ENCODE measurements at regions not wholly inside any gene's neighbourhood (a gene's known extent, or its start where the extent isn't known, plus 50 kb on each side); places are given as distances from the start of the nearest gene placed in this dataset.

DNA sequence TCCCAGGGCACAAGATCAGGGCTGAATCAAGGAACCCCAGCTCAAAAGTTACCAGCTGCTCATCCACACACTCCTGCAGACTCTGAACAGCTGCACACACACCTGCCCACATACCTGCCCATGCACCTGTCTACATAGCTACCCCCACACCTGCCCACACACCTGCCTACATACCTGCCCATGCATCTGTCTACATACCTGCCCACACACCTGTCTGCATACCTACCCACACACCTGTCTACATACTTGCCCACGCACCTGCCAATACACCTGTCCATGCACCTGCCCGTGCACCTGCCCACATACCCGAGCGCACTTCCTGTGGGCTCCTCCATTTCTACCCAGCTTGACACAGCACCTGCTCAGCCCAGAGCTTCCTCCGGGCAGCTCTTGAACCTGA is 122.8 kb upstream of the AGAP1 start:
- no peak for DNase-seq

DNA sequence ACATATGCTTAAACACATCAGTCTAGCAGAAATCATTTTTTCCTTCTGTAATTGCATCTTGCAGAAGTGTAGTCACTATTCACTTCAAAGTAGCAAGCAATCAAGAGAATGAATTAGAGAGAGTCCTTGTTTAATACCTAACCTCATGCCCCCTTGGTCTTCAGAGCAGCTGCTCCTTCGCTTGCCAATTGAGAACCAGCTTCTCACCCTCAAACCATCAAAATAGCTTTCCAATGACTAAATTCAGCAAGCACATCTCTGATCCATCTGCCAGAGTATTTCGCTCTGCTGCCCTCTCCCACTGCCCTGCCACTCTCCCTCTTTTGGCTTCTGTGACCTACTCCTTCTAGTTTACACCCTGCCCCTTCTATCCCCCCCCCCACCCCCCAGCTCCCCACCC is 120.7 kb upstream of the AGAP1 start:
- no peak for DNase-seq

DNA sequence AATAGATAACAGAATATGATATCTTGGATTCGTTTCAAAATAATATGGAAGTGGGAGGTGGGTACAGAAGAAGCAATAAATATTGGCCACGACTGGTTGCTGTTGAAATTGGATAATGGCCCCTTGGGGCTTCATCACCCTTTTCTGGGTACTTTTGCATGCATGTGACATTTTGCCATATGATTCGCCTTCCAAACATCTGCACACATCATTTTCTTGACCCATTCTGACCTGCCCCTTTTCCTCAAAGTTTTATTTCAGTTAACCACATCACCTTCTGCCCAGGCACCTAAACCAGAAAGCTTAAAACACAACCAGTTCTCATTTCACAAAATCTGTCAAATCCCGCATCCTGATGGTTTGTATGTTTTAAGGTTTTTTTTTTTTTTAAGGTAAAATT is 116.7 kb upstream of the AGAP1 start:
- DNase-seq, result no peak

GRCh38 chr2:235378246-235378645 is 115.6 kb upstream of the AGAP1 start:
- no peak for DNase-seq

- no peak for DNase-seq
Observed at GRCh38 chr2:235378944-235379343, 114.9 kb upstream of the AGAP1 start.

- DNase-seq, result no peak
Observed at GRCh38 chr2:235381261-235381912, 112.5 kb upstream of the AGAP1 start.

DNA sequence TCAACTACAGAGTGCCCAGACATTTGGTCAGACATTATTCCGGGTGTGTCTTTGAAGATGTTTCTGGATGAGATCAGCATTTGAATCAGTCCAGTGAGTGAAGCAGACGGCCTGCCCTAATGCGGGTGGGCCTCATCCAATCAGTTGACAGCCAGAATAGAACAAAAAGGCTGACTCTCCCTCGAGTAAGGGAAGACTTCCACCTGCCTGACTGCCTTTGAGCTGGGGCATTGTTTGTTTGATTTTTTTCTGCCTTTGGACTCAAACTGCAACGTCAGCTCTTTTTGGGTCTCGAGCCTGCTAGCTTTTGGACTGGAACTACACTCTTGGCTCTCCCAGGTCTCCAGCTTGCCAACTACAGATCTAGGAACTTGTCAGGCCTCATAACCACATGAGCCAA is 111.7 kb upstream of the AGAP1 start:
- no peak for DNase-seq

DNA sequence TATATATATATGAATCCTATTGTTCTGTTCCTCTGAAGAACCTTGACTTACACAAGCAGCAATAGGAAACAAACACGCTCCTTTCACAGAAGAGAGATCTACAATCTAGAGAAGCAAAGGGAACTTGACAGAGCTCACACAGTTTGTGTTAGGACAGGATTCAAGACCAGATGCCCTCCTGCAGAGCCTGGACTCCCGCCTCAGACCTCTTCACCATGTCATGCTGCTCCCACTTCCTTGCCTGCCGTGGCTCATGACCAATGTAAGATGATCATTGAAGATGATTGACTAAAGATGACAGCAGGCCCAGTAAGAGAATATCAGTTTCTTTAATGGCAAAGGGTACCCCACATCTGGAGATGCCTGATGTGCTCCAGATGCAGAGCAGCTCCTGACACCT is 111.2 kb upstream of the AGAP1 start:
- DNase-seq, result no peak

- no peak for DNase-seq
Observed at GRCh38 chr2:235383272-235383843, 110.5 kb upstream of the AGAP1 start.

GRCh38 chr2:235384624-235385023 is 109.2 kb upstream of the AGAP1 start:
- DNase-seq, result no peak

- DNase-seq, result no peak
Observed at GRCh38 chr2:235389626-235390025, 104.2 kb upstream of the AGAP1 start.

DNA sequence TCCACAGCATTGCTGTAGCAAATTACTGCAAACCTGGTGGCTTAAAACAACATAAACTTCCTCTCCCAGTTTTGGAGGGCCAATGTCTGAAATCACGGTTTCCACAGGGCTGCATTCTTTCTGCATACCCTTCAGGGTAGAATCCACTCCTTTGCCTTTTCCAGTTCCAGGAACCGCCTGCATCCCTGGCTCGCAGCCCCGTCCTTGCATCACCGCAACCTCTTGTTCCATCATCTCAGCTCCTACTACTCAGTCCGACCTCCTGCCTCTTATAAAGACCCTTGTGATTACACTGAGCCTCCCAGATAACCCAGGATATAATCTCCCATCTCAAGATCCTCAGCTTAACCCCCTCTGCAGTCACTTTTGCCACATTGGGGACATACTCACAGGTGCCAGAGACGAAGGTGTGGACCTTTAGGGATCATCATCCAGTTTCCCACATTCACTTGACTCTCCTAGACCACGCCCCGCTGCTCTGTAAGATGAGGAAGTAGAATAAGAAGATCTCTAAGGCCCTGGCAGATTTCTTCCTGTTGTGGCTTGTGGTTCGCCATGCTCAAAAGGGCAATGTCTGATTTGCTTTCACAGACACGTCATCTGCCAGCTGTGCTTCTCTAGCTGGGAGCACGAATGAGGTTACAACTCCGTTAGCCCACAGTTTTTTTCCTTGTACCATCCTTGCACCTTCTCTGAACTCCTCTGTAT is 103.6 kb upstream of the AGAP1 start:
- DNase-seq, result peak; percentile 20

GRCh38 chr2:235390816-235391194 is 103.0 kb upstream of the AGAP1 start:
- no peak for DNase-seq

DNA sequence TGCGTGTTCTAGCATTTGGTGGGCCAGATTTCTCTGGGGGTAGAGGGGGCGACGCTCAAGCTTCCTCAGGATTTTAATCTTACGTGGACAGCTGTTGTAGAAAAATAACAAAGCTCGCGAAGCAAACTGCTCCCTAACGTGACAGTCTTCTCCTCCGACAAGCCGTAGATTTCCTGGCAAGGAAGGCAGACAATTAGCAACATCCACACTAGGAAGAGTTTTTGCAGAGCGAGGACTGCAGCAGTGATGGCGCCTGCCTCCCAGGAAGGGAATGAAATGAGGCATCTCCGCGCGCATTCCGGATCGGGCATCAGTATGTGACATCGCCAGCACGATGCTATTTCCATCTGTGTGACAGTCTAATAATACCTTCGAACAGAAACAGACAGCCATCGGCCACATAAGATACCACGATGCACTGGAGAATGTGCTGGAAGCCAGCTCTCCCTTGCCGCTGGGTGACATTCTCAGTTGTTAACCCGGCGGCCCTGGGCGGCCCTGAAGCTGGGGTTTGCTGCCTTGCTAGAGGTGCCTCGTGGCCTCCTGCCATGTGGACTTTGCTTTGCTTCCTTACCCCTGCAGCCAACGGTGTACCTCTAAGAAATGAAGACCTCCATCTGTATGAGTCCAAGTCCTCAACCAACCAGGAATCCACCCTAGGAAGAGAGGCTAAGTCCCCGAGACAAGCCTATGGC is 101.8 kb upstream of the AGAP1 start:
- DNase-seq, result no peak

DNA sequence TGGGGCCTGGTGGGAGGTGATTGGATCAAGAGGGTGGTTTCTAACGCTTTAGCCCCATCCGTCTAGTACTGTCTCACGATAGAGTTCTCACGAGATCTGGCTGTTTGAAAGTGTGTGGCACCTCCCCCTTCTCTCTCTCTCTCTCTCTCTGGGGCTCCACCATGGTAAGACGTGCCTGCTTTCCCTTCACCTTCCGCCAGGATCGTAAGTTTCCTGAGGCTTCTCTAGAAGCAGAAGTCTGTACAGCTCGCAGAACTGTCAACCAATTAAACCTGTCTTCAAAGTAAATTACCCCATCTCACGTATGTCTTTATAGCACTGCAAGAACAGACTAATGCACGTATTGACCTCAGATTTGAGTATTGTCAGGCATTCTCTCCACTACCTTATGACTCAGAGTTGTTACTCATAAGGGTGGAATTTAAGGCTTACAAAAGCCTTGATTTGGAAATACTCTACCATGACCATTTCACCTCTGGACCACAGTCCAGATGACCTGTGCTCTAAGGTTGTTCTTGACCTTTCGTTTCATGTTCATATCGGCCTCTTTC is 99.5 kb upstream of the AGAP1 start:
- no peak for DNase-seq

GRCh38 chr2:235396071-235396846 is 97.6 kb upstream of the AGAP1 start:
- no peak for DNase-seq

- DNase-seq, result no peak
Observed at GRCh38 chr2:235398321-235398720, 95.5 kb upstream of the AGAP1 start.

DNA sequence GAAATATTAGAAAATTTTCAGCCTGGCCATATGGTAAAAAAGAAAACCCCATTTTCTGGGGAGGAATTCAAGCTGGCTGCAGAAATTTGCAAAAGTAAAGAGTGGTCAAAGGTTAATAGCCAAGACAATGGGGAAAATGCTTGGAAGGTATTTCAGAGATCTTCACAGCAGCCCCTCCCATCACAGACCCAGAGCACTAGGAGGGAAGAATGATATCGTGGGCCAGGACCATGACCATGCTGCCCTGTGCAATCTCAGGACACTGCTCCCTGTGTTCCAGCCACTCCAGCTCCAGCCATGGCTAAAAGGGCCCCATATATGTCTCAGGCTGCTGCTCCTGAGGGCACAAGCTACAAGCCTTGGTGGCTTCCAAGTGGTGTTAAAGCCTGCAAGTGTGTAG is 93.9 kb upstream of the AGAP1 start:
- no peak for DNase-seq

GRCh38 chr2:235402422-235402821 is 91.4 kb upstream of the AGAP1 start:
- no peak for DNase-seq

GRCh38 chr2:235405612-235406361 is 88.1 kb upstream of the AGAP1 start:
- no peak for DNase-seq

DNA sequence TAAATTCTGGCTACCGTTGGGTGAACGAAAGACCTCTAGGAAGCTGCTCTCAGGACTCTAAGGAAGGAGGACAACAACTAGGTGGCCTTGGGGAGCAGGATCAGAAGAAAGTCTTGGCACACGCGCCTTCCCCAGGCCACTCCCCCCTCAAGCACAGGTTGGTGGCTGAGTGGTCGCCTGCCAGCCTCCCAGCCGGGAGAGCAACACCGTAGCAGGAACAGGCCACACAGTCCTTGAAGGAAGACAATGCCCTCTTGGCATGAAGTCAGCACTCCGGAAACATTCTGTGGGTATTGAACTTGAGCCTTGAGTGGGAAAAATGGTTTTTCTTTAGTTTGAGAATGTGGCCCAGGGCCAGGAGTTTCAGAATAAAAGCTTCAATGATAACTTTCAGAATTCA is 87.4 kb upstream of the AGAP1 start:
- DNase-seq, result no peak

DNA sequence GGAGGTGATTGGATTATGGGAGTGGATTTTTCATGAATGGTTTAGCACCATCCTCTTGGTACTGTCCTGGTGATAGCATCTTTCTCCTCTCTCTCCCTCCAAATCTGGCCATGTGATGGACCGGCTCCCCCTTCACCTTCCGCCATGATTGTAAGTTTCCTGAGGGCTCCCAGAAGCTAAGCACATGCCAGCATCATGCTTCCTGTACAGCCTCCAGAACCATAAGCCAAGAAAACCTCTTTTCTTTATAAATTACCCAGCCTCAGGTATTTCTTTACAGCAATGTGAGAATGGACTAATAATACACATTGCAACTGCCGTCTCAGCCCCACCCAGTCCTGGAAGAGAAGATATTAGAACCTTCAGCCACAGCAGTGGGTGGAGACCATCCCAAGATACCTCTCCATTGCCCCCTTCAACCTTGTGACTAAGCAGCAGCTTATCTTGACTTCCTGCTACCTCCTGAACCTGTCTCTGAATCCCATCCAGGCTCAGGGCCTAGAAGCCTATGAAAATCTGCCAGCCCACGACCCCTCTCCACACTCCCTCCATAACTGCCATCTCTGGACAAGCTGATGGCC is 81.8 kb upstream of the AGAP1 start:
- no peak for DNase-seq
